HG02943 (cell line): ENCODE measurements at regions not wholly inside any gene's neighbourhood (a gene's known extent, or its start where the extent isn't known, plus 50 kb on each side); places are given as distances from the start of the nearest gene placed in this dataset.
"Not testable (repeated sequence)": the region's sequence is repeated elsewhere in the genome, so short reads cannot be mapped to it uniquely, and the experiment has no call there.

Experiments
- ATAC-seq: cut with Tn5 transposase; IDR thresholded peaks from one replicate; pipeline ENCODE4 v1.9.1; 2021; ENCODE audit warnings: mild to moderate bottlenecking, low read depth, moderate library complexity; ENCODE audit not compliant: unreplicated experiment

DNA sequence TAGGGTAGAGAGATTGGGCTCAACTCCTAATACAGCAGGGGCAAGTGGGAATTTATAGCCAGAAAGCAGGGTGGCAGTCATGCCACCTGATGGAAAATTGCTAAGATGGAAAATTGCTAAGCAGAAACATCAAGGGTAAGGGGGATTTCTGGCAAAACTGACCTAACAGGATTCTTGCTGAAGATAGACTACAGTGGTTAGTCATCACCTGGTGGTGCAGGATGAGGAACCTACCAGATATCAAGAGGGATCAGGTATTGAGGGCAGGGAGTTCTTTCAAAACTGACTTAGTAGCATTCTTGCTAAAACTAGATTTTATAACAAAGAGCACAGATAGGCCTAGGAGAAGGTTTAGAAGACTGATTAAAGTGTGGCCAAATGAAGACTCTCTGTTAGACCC, 292.9 kb downstream of the PLPP3 start:
- ATAC-seq: no peak

GRCh38 chr1:56285554-56286402, 293.6 kb downstream of the PLPP3 start:
- no peak for ATAC-seq

- ATAC-seq: no peak
Observed at GRCh38 chr1:56284928-56285327, 294.4 kb downstream of the PLPP3 start.

DNA sequence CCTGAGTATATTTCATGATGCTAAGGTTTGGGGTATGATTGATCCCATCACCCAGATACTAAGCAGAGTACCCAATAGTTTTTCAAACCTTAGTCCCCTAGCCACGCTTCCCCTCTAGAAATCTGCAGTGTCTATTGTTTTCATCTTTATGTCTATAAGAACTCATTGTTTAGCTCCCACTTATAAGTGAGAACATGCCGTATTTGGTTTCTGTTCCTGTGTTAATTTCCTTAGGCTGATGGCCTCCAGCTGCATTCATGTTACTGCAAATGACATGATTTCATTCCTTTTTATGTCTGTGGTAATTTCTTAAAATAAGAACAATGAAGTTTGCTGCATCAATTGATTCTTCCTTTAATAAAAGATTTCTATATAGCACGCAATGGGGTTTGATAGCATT, 301.3 kb downstream of the PLPP3 start:
- ATAC-seq: no peak

DNA sequence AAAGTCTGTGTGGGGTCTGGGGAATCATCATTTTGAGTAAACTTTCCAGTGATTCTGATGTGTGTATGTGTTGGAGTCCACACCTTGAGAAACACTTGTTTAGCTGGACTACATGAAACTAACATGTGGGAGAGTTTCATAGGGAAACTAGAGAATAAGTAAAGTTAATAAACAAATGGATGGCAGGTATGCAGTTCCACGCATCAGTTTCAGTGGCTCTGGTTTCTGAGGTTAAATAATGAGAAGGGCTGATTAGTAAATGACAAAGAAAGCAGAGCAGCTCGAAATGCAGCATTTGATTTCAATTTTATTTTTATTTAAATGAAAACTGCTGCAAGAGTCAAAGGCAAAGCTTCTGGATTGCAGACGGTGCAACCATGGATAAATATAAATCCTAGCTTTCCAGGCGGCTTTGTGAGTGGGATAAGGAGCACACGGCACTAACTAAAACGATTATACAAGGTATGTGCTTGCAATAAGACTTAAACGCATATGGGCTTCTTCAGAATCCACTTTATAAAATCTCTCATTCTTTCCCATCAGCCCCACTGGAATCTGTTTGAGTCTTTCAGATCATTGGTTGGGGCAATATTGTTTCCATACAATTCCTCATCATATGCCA, 310.7 kb downstream of the PLPP3 start:
- no peak for ATAC-seq

- no peak for ATAC-seq
Observed at GRCh38 chr1:56267611-56268010, 311.8 kb downstream of the PLPP3 start.

DNA sequence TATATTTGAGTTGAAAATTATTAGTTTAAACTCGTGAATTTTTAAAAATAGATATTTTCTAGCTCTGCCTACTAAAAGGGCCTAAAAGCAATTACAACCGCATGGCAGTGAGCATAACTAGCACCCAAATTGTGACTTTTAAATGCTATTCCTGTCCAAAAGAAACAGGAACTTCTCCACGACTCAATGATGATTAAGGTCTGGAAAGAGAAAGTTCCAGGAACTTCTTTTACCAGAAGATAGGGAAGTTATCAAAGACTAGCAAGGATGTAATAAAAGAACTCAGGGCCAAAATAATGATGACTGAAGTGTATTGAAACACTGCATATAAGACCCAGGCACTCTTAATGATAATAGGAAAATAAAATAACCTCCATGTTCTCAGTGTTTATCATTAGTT, 313.0 kb downstream of the PLPP3 start:
- ATAC-seq: no peak

- no peak for ATAC-seq
Observed at GRCh38 chr1:56265216-56265615, 314.1 kb downstream of the PLPP3 start.

- ATAC-seq: no peak
Observed at GRCh38 chr1:56263908-56264307, 315.5 kb downstream of the PLPP3 start.

- no peak for ATAC-seq
Observed at GRCh38 chr1:56258371-56258770, 321.0 kb downstream of the PLPP3 start.

DNA sequence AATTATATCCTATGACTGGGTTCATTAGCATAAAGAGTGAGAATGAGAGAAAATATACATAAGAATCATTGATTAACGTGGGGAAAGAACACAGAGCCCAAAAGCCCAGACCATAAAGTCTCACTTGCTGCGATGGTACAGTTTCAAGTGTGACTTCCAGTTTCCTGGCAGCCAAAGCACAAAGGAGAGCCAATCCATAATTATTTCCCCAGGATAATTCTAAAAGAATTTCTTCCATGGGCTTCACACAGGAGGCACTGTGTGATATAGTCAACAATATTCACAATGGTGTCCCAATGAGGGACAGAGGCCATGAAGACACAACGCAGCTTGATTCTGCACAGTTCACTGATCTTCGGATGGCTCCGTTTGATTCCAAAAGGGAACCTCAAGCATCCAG, 321.6 kb downstream of the PLPP3 start:
- no peak for ATAC-seq

GRCh38 chr1:56256153-56257000, 323.0 kb downstream of the PLPP3 start:
- ATAC-seq: no peak

- ATAC-seq: no peak
Observed at GRCh38 chr1:56255516-56256152, 323.7 kb downstream of the PLPP3 start.

DNA sequence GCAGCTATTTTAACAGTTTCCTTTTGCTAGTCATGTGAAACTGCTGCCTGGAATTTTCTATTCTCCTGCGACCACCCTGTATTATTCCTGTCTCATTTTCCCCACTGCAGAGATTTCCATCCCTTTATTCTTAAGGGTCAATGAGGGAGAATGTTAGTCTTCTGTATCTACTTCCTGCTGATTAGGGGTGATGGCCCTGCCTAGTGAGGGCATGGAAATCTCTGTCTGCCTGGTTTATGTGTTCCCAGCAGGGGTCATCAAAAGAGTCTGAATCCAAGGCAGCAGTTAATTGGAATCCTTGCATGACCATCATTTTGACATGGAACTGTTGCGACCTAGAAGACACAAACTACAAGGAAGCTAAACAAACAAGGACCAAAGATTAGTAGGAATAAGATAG, 325.2 kb downstream of the PLPP3 start:
- ATAC-seq: no peak

DNA sequence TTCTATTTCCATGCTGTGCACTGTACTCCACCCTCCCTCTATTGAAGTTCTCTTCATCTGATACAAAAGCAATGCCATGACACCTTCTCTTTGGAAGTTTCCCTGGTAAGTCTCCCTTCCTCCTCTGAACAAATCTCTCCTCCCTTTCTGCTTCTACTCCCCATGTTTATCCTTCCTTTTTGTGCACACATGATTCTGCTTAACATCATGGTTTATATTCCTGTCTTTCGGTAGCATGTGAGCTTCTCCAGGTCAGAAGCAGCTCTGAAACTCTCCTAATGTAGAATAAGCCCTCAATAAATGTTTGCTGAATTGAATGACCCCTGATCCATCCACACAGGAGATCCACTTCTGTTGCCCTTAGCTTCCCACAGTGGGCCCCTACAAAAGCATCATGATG, 328.6 kb downstream of the PLPP3 start:
- no peak for ATAC-seq

GRCh38 chr1:56249234-56249633, 330.1 kb downstream of the PLPP3 start:
- ATAC-seq: no peak

- no peak for ATAC-seq
Observed at GRCh38 chr1:56248138-56248537, 331.2 kb downstream of the PLPP3 start.

DNA sequence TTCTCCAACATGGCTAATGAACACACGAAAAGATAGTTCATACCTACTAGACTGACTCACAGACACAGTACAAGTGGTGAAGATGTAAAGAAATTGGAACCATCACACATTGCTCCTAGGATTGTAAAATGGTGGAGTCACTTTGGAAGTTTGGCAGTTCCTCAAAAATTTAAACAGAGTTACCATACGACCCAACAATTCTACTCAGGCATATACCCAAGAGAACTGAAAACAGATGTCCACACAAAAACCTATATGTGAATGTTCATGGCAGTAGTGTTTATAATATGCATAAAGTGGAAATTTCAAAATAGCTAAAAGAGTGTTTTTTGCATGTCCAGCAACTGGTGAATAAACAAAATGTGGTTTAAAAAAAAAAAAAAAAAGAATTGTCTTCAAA, 332.6 kb downstream of the PLPP3 start:
- not testable (repeated sequence) for ATAC-seq

DNA sequence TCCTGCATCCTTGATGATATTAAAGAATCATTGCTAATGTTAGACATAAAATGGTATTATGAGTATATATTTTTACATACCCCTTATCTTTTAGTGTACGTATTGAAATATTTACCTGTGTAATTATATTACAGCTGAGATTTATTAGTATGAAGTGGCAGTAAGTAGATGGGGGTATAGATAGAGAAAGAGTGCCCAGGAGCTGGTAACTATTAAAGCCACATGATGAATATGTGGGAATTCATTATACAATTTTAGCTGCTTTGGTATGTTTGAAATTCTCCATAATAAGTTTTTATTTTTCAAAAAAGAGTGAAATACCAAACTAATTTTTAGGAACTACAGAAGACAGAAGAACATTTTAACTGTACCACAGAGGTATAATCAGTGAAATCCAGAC, 339.0 kb downstream of the PLPP3 start:
- ATAC-seq: no peak

- ATAC-seq: no peak
Observed at GRCh38 chr1:56237491-56238064, 341.8 kb downstream of the PLPP3 start.
